ENCODE measurements at regions not wholly inside any gene's neighbourhood (a gene's known extent, or its start where the extent isn't known, plus 50 kb on each side); places are given as distances from the start of the nearest gene placed in this dataset.
A peak's percentile ranks its signal among the peaks of the same experiment; 100 is the strongest.
"Not testable (repeated sequence)": the region's sequence is repeated elsewhere in the genome, so short reads cannot be mapped to it uniquely, and the experiment has no call there.

GRCh38 chr2:212766921-212767320 is 228.3 kb upstream of the ERBB4 start:
- peak; percentile 63 to 92 for DNase-seq

GRCh38 chr2:212752730-212753351 is 214.2 kb upstream of the ERBB4 start:
- no peak for DNase-seq

- DNase-seq = no peak
These were observed 206.8 kb upstream of the ERBB4 start for GRCh38 chr2:212745359-212745758.

- DNase-seq = no peak
These were observed 199.0 kb upstream of the ERBB4 start for GRCh38 chr2:212737392-212738172.

- DNase-seq = no peak
These were observed 197.8 kb upstream of the ERBB4 start for GRCh38 chr2:212736385-212736726.

- DNase-seq = no peak
These were observed 194.7 kb upstream of the ERBB4 start for GRCh38 chr2:212733273-212733672.

- DNase-seq = no peak
These were observed 194.3 kb upstream of the ERBB4 start for GRCh38 chr2:212732860-212733259.

- no peak for DNase-seq
These were observed 192.4 kb upstream of the ERBB4 start for GRCh38 chr2:212730994-212731393.

- no peak for DNase-seq
These were observed 190.1 kb upstream of the ERBB4 start for GRCh38 chr2:212728717-212729116.

- no peak for DNase-seq
These were observed 189.1 kb upstream of the ERBB4 start for GRCh38 chr2:212727751-212728150.

GRCh38 chr2:212726403-212726802 is 187.8 kb upstream of the ERBB4 start:
- DNase-seq = no peak

GRCh38 chr2:212725180-212725579 is 186.6 kb upstream of the ERBB4 start:
- DNase-seq = no peak

- DNase-seq = no peak
These were observed 184.6 kb upstream of the ERBB4 start for GRCh38 chr2:212723226-212723625.

- no peak for DNase-seq
These were observed 183.4 kb upstream of the ERBB4 start for GRCh38 chr2:212722046-212722445.

- no peak for DNase-seq
These were observed 182.4 kb upstream of the ERBB4 start for GRCh38 chr2:212721026-212721451.

- not testable (repeated sequence) for DNase-seq
These were observed 176.8 kb upstream of the ERBB4 start for GRCh38 chr2:212715411-212715810.

- no peak for DNase-seq
These were observed 175.1 kb upstream of the ERBB4 start for GRCh38 chr2:212713681-212714080.

GRCh38 chr2:212712991-212713390 is 174.4 kb upstream of the ERBB4 start:
- DNase-seq = no peak

GRCh38 chr2:212712466-212712865 is 173.9 kb upstream of the ERBB4 start:
- no peak for DNase-seq

GRCh38 chr2:212711856-212712255 is 173.3 kb upstream of the ERBB4 start:
- DNase-seq = no peak

- DNase-seq = no peak
These were observed 170.7 kb upstream of the ERBB4 start for GRCh38 chr2:212709280-212709679.

- DNase-seq = no peak
These were observed 169.8 kb upstream of the ERBB4 start for GRCh38 chr2:212708355-212708754.

- no peak for DNase-seq
These were observed 156.8 kb upstream of the ERBB4 start for GRCh38 chr2:212695426-212695825.

- DNase-seq = no peak
These were observed 155.8 kb upstream of the ERBB4 start for GRCh38 chr2:212694398-212694797.

- DNase-seq = no peak
These were observed 153.9 kb upstream of the ERBB4 start for GRCh38 chr2:212692466-212692865.
